Keratinocyte (primary cell): ENCODE measurements at regions not wholly inside any gene's neighbourhood (a gene's known extent, or its start where the extent isn't known, plus 50 kb on each side); places are given as distances from the start of the nearest gene placed in this dataset.

Experiments
- DNase-seq: peaks from one replicate; pipeline ENCODE4 v3.0.0-alpha.2; 2011; ENCODE audit warnings: low read depth, missing footprints, low spot score
- FAIRE-seq: peaks from 2 replicates; lab custom pipeline; 2011; peaks lifted over from hg19 to GRCh38; lab: Jason Lieb, UNC
- H2AFZ ChIP-seq: 2 replicates; pipeline ENCODE4 v1.6.0; 2012; ENCODE audit warnings: low read length, control low read depth, inconsistent platforms; ENCODE audit not compliant: control insufficient read depth
- H3K27ac ChIP-seq: 2 replicates; pipeline ENCODE4 v1.5.1; 2011; ENCODE audit warnings: low read length; ENCODE audit not compliant: control insufficient read depth, insufficient read depth
- H3K27me3 ChIP-seq: 3 replicates; pipeline ENCODE4 v1.6.0; 2011; ENCODE audit warnings: low read length; ENCODE audit not compliant: control insufficient read depth, insufficient read depth; ENCODE audit errors: extremely low read depth
- H3K36me3 ChIP-seq, 2 experiments: 2 replicates in 1 of 2; 3 replicates in 1 of 2; pipeline ENCODE4 v1.5.1; 2011; ENCODE audit warnings: low read length in 2 of 2, mild to moderate bottlenecking in 1 of 2; ENCODE audit not compliant: control insufficient read depth in 2 of 2, insufficient read depth in 2 of 2; ENCODE audit errors: extremely low read depth in 1 of 2
- H3K4me1 ChIP-seq: 3 replicates; pipeline ENCODE4 v1.5.1; 2011; ENCODE audit warnings: low read length; ENCODE audit not compliant: control insufficient read depth, insufficient read depth; ENCODE audit errors: extremely low read depth
- H3K4me2 ChIP-seq: 3 replicates; pipeline ENCODE4 v1.6.0; 2011; ENCODE audit warnings: low read depth, low read length; ENCODE audit not compliant: control insufficient read depth, insufficient read depth; ENCODE audit errors: extremely low read depth
- H3K4me3 ChIP-seq, 3 experiments: fragments of 200-600 bp in 1 of 3; sonication (generic) in 1 of 3; 2 replicates in 2 of 3; 3 replicates in 1 of 3; pipeline ENCODE4 v1.5.1; 2011 to 2016; ENCODE audit warnings: low read length in 3 of 3, mild to moderate bottlenecking in 3 of 3, control low read depth in 2 of 3, inconsistent platforms in 1 of 3, low read depth in 1 of 3, mixed read lengths in 1 of 3, mixed run types in 1 of 3, moderate library complexity in 1 of 3; ENCODE audit not compliant: control insufficient read depth in 2 of 3, insufficient read depth in 2 of 3; ENCODE audit errors: extremely low read depth in 1 of 3
- H3K79me2 ChIP-seq: 2 replicates; pipeline ENCODE4 v1.6.0; 2012; ENCODE audit warnings: low read length; ENCODE audit not compliant: control insufficient read depth, insufficient read depth
- H3K9ac ChIP-seq: 3 replicates; pipeline ENCODE4 v1.6.0; 2011; ENCODE audit warnings: low read length; ENCODE audit not compliant: control insufficient read depth, insufficient read depth; ENCODE audit errors: extremely low read depth
- H3K9me1 ChIP-seq: 3 replicates; pipeline ENCODE4 v1.6.0; 2011; ENCODE audit warnings: low read length; ENCODE audit not compliant: control insufficient read depth, insufficient read depth; ENCODE audit errors: extremely low read depth
- H3K9me3 ChIP-seq: 2 replicates; pipeline ENCODE4 v1.5.1; 2012; ENCODE audit warnings: low read depth, low read length; ENCODE audit not compliant: control insufficient read depth
- H4K20me1 ChIP-seq: 3 replicates; pipeline ENCODE4 v1.6.0; 2011; ENCODE audit warnings: low read length; ENCODE audit not compliant: control insufficient read depth, insufficient read depth; ENCODE audit errors: extremely low read depth
- CTCF ChIP-seq, 3 experiments: IDR thresholded peaks in 1 of 3; conservative IDR thresholded peaks in 1 of 3; optimal IDR thresholded peaks in 1 of 3; 2 replicates in 2 of 3; 3 replicates in 1 of 3; pipeline versions ENCODE3 to v1.5.1; 2011; ENCODE audit warnings: low read length in 3 of 3, mild to moderate bottlenecking in 3 of 3, moderate library complexity in 2 of 3, control low read depth in 1 of 3, inconsistent platforms in 1 of 3; ENCODE audit not compliant: insufficient read depth in 2 of 3; ENCODE audit errors: extremely low read depth in 1 of 3
- EZH2 ChIP-seq: IDR thresholded peaks from one replicate; pipeline ENCODE4 v1.6.1; 2012; ENCODE audit warnings: inconsistent platforms, mild to moderate bottlenecking, low read length, moderate library complexity
- dilution Hi-C: fragments of 300-500 bp; cut with MboI; formaldehyde crosslinking; loops from one replicate; pipeline ENCODE4 v1.7.0; 2020; ENCODE audit warnings: low sequenced_read_pairs; ENCODE audit not compliant: extremely low pct_ligation_motif_present

DNA sequence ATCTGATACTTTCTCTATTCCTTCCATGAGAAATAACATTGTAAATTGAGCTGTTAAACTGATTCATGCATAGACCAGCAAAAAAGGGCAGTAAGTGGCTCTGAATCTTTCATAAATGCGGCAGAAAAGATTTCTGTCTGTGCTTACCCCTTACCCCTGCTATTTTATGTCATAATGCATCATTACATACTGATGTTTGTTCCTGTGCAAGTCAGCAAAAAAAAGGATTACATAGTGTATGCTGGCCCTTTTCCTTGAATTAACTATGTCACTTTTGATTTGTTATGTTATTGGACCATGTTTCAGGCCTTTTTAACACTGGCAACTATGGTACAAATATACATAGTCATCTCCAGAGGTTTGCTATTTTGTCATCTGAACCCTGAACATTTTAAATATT, 2159.7 kb downstream of the PCDH7 start:
- DNase-seq: no peak
- H4K20me1 ChIP-seq: no peaks in the 10 kb centered on the region
- no peak overlapping the region for H2AFZ ChIP-seq
- H3K9ac ChIP-seq: no peak overlapping the region
- H3K79me2 ChIP-seq: no peaks in the 10 kb centered on the region
- H3K4me1 ChIP-seq: no peaks in the 10 kb centered on the region
- dilution Hi-C loops: no loop called here
- no peak overlapping the region for H3K4me2 ChIP-seq
- H3K36me3 ChIP-seq: no peaks in the 10 kb centered on the region
- TF ChIP-seq EZH2: no peak
- TF ChIP-seq CTCF (optimal IDR thresholded peaks at IDR 0.05 in 1 of 3, IDR thresholded peaks at IDR 0.05 in 1 of 3, conservative IDR thresholded peaks at IDR 0.05 in 1 of 3; ENCODE audit: extremely low read depth in 1 of 3, insufficient read depth in 2 of 3, low read length in 3 of 3): no peak
- no peak overlapping the region for H3K27ac ChIP-seq
- no peaks in the 10 kb centered on the region for H3K9me1 ChIP-seq
- H3K9me3 ChIP-seq: no peaks in the 10 kb centered on the region
- H3K4me3 ChIP-seq: no peak overlapping the region
- no peak for FAIRE-seq
- no peaks in the 10 kb centered on the region for H3K27me3 ChIP-seq

DNA sequence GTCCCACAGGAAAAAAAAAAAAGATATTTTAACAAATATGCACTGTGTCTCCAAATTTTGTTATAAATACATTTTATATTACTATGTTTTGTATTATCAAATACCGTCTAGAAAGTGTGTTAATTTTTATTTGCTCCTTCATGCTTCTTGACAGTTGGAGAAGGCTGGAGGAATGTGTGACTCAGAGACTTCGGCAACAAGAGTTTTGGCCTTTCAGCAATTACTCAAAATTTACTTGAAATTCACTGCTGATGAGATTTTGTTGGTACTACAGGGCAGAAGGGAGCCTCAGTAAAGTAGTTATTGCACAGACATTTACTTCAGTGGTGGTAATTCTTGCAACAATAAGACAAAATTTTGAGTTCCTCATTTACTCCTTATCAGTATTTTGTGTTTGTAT, 2164.0 kb downstream of the PCDH7 start:
- TF ChIP-seq CTCF (optimal IDR thresholded peaks at IDR 0.05 in 1 of 3, IDR thresholded peaks at IDR 0.05 in 1 of 3, conservative IDR thresholded peaks at IDR 0.05 in 1 of 3; ENCODE audit: extremely low read depth in 1 of 3, insufficient read depth in 2 of 3, low read length in 3 of 3): no peak
- no peak for TF ChIP-seq EZH2
- FAIRE-seq (no peak), DNase-seq (no peak)
- H3K27me3 ChIP-seq: no peaks in the 10 kb centered on the region
- no peak overlapping the region for H3K9ac ChIP-seq
- no peaks in the 10 kb centered on the region for H3K4me1 ChIP-seq
- H3K9me1 ChIP-seq: no peaks in the 10 kb centered on the region
- no peaks in the 10 kb centered on the region for H3K9me3 ChIP-seq
- no peak overlapping the region for H3K4me3 ChIP-seq
- H3K27ac ChIP-seq: no peak overlapping the region
- no peaks in the 10 kb centered on the region for H3K79me2 ChIP-seq
- no peaks in the 10 kb centered on the region for H4K20me1 ChIP-seq
- no peak overlapping the region for H3K4me2 ChIP-seq
- dilution Hi-C loops: no loop called here
- no peak overlapping the region for H2AFZ ChIP-seq
- no peaks in the 10 kb centered on the region for H3K36me3 ChIP-seq
